NCI-H526 treated with DMSO at 0.1 percent for 48 hours (cell line): ENCODE measurements at regions not wholly inside any gene's neighbourhood (a gene's known extent, or its start where the extent isn't known, plus 50 kb on each side); places are given as distances from the start of the nearest gene placed in this dataset.
"Not testable (repeated sequence)": the region's sequence is repeated elsewhere in the genome, so short reads cannot be mapped to it uniquely, and the experiment has no call there.

Experiments used
- DNase-seq: peaks from one replicate; lab custom pipeline; 2025; lab: John Stamatoyannopoulos, UW

- DNase-seq: no peak
Observed at GRCh38 chr11:105432241-105432995, 177.5 kb upstream of the GRIA4 start.

DNA sequence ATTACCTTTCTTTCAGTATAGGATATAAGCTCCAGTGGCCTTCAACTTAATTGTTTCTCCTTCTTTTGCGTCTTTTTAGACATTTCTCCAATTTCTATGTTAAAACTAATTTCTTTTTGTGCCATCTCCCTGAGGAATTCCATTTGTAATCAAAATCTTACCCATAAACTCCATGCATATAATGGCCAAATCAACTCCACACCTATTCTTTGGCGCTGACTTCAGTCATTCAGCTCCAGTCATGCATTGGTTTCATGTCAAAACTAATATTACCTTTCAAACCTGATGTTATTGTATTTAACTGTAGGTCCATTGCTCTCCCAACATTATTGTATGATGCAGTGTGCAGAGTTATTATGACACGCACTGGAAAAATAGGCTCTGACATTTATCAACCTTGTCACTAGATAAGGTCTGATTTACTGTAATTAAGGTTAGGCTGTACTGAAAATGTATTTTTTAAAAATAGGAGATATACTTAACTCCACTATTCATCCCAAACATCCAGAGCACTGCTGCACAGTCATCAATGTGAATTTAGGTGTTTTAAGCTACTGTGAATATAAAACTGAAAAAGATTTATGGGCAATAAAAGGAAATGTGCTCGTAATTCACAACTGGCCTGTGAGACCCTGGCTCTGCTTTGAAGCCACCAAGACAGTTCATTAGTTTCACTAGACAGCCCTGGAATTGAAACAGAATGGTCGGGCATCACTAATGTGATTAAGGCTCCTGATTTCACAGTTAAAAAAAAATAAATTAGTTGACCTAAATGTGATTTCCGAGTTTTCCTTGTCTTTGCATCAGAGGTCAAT lies 180.6 kb upstream of the GRIA4 start:
- no peak for DNase-seq

GRCh38 chr11:105407101-105407500 lies 202.8 kb upstream of the GRIA4 start:
- DNase-seq: no peak

GRCh38 chr11:105401269-105401809 lies 208.5 kb upstream of the GRIA4 start:
- DNase-seq: no peak

GRCh38 chr11:105399511-105399910 lies 210.4 kb upstream of the GRIA4 start:
- no peak for DNase-seq

GRCh38 chr11:105398636-105399035 lies 211.2 kb upstream of the GRIA4 start:
- DNase-seq: no peak

GRCh38 chr11:105393326-105393725 lies 216.5 kb upstream of the GRIA4 start:
- DNase-seq: no peak

DNA sequence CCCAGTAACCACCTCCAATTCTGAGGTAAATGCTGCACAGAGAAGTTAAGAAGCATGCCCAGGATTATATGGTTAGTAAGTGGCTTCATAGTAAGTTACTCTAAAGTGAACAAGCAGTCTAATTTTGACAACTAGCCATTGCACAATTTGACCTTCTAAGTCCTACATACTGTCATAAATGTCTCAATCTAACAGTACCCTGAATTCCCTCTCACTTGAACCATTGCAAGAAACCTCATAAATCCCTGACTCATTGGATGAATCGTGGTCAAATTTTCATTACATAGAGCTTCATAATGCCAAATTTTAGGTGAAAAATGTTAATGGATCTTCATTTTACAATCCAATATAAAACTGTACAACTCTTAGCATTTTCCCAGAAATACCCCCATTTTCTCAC lies 217.3 kb upstream of the GRIA4 start:
- no peak for DNase-seq

DNA sequence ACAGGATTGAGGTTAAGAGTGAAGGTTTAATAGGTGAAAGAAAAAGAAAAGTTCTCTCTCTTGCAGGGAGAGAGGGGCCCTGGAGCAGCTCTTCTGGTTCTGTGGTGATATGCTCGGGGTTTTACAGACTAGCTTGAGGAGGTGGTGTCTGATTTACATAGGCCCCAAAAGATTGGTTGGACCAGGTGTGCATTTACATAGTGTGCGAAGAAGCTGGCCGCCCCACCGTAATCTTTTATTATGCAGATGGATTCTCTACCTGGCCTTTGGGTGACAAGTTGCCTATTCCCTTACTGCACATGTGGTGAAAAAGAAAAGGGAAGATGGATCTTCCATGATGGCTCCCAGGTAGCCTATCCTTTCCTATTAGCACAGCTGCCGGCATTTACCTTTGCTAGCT lies 219.9 kb upstream of the GRIA4 start:
- peak; percentile 39 for DNase-seq

DNA sequence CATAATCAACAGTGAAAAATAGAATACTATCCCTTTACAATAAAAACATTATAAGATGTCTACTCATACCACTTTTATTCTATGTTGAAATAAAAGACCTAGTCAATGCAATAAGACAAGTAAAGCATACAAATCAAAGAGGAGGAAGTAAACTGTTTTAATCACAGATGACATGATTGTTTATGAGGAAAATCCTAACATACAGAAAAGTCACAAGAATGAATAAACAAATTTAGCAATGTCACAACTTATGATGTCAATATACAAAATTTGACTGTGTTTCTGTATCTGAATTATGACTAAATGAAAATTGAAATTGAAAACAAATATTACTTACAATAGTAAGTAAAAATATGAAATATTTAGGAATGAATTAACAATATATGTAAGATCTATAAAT lies 221.9 kb upstream of the GRIA4 start:
- no peak for DNase-seq

DNA sequence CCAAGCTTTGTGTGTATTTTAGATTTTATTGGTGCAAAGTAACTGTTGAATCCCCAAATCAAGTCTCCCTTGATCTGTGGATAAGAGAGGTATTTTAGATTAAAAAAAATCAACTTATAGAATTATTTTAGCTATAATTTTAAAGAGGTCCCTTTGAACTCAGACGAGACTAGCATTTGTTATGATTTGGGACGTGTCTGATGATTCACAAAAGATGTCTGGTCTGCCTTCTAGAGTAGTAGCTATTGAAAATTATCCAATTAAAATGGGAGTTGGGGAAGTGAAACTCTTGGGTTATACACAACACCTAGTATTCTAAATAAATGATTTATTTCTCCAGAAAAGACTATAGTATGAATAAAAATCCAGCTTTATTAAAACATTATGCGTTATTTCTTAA lies 227.9 kb upstream of the GRIA4 start:
- DNase-seq: no peak

DNA sequence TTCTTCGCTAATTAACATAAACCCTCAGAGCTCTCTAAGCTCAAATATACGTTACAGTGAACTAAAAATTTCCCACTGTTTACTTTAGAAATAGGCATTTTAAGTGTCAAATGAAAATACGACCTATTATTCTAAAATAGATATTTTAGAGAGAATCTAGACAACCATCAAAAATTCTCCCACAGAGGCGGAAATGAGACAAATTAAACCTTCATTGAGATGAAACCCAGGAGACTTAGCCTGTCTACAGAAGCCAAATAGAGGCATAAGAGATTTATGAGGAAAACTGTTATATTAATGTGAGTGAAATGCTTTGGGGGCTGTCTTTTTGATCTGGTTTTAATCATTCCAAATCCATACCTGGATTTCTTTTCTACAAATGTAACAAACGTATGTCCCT lies 232.0 kb upstream of the GRIA4 start:
- DNase-seq: no peak

DNA sequence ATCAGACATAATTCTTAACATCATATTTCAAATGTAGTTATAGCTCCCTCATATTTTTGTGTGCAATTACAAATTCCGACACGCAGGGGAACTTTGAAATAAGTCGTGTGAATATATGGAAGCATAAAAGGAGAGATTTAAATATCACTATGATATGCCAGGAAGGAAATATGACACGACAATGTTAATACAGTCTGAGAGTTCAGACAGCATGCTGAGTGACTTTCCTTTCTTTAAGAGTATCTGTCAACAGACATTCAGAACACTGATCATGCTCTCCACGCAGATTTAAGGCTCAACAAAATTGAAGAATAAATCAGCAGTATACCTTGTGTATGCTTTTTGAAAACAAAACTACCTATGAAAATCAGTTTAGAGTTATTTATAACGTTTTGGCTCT lies 232.6 kb upstream of the CARD18 start:
- no peak for DNase-seq

GRCh38 chr11:105371311-105371710 lies 231.7 kb upstream of the CARD18 start:
- no peak for DNase-seq

DNA sequence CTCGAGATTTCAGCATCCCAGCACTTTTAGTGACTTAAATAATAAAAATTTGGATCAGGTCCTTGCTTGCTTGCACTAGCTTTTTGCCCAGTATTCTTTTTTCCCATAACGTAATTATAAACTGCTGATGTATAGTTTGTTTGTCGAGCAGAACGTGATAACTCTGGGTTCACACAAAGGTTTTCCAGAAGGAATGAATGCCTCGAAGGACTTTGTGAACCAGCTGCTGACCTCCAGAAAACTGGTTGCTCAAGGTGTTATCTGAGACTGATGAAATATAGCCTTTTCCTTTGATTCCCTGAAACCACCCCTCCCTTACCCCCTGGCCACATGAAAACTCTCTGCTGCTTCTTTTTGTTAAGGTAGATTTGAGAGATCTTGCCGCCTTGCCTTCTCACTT lies 229.1 kb upstream of the CARD18 start:
- DNase-seq: no peak

DNA sequence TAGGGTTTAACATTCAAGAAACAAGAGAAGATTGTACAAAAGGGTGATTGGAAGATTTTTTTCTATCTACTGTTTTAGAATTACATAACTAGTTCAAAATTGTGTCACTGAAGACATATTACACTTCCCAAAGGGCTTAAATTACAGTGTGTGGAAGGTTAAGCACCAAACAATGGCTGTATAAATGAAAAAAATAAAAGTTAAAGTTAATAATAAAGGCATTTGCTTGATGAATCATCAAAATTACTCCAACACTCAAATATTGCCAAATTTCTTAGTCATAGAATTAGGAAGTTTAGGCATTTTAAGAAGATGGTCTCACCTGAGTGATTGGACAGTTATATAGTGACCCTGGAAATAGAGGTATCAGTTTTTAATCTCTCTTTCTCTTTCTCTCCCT lies 227.6 kb upstream of the CARD18 start:
- no peak for DNase-seq

DNA sequence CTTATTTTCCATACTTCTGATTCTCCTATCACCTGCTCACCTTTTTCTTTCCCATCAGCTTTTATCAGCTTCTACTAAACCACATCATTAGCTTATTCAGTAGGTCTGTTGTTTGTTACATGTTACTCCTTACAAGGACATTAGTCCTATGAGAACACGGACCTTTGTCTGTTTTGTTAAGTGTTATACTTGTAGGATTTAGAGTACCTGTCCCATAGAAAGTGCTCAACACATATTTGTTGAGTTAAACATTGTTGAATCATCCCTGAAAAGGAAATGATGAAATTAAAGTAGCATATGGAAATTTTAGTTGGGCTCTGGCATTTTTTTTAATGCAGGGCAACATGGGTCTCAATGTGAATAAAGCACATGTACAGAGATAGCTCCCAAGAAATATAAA lies 222.1 kb upstream of the CARD18 start:
- no peak for DNase-seq

GRCh38 chr11:105357764-105358163 lies 218.2 kb upstream of the CARD18 start:
- no peak for DNase-seq

- no peak for DNase-seq
Observed at GRCh38 chr11:105357146-105357545, 217.6 kb upstream of the CARD18 start.

- DNase-seq: not testable (repeated sequence)
Observed at GRCh38 chr11:105349867-105350266, 210.3 kb upstream of the CARD18 start.

GRCh38 chr11:105344938-105345337 lies 205.4 kb upstream of the CARD18 start:
- DNase-seq: no peak

- no peak for DNase-seq
Observed at GRCh38 chr11:105334025-105334714, 194.6 kb upstream of the CARD18 start.

DNA sequence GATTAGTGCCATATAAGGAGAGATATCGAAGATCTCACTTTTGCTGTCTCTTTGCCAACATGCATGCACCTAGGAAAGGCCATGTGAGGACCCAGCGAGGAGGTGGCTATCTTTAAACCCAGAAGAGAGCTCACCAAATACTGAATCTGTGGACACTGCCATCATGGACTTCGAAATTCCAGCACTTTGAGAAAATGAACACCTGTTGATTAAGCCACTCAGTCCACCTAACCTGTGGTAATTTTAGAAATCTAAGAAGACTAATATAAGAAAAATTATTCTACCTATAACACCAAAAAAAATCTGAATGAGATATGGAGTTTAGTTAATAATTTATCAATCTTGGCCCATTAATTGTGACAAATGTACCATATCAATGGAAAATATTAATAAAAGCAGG lies 193.6 kb upstream of the CARD18 start:
- DNase-seq: no peak
